HG03469 (cell line): ENCODE measurements at regions not wholly inside any gene's neighbourhood (a gene's known extent, or its start where the extent isn't known, plus 50 kb on each side); places are given as distances from the start of the nearest gene placed in this dataset.

Experiments
- ATAC-seq: cut with Tn5 transposase; IDR thresholded peaks from one replicate; pipeline ENCODE4 v1.9.1; 2021; ENCODE audit warnings: mild to moderate bottlenecking, moderate library complexity, moderate number of reproducible peaks; ENCODE audit not compliant: unreplicated experiment

DNA sequence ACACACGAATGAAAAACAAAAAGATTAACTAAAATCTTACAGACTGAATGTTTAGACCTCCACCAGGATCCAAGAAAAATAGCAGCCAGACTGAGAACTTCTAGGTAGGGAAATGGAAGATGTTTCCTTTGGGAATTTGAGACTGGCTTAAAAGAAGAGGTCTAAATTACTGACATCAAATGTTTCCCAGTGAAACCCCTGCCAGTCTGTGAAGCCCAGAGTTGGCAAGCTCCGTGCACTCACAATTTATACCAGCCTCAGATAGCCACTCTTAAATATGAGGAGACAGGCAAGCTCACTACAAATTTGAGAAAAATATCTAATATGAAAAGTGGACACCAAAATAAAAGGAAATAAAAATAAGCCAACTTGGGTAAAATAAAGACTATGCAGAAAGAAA is 700.5 kb upstream of the ZNF385D start:
- ATAC-seq = no peak

DNA sequence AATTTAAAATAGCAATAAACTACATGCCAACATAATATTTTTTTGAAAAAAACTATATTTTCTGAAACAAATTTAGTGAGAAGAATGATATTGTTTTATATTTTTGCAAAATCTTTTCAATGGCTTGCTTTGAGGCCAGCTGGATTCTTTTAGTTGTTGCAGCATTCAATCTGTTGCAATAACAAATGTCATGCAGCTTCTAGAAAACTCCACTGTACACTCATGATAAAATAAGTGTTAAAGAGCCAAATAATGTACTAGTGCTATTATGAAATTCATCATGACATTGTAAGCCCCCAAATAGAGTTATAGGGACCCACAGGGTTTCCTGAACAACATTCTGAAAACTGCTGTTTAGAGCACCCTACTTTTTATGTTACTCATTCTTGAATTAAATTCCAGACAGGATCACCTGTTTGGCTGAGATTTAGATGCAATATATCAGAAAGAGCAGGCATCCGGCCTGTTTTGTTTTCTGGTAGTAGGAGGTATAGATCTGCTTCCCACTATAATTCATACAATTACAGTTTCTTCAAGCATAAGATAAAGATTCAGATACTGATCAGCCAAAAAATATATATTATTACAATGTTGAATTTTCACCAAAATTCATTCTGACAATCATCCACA is 703.0 kb upstream of the ZNF385D start:
- ATAC-seq = no peak

DNA sequence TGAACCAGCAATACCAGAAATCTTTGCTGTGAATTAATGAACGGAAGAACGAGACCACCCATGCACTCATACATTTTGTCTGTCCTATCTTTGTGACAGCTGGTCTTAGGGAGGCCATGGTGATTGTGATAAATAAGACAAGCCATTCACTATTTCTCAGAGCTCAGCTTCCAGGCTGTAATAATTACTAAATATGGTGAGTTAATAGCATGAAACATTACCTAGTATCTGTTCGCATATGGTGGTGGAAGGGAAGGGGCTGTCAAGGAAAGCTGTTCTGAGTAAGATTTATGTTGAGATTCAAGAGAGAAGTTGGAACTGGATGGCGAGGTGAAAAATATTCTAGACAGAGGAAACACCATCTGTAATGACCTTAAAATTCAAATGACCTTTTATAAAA is 719.0 kb upstream of the ZNF385D start:
- ATAC-seq = no peak

DNA sequence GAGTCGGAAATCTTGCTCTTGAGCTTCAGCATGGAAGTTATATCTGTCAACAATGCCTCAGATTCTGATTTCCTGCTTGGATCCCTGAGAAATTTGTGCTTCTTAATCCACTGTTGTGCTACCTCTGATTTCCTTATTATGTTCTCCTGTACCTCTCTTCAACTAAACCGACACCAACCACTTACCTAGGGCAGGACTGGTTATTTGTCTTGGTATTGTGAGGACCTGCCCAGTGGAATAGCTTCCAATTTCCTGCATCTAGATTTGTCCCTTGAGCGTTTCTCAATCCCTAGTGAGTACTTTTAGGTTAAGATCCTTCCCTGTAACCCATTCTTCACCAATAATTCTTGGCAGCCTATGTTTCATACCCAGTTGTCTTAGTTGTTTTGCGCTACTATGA is 720.5 kb upstream of the ZNF385D start:
- ATAC-seq = no peak

DNA sequence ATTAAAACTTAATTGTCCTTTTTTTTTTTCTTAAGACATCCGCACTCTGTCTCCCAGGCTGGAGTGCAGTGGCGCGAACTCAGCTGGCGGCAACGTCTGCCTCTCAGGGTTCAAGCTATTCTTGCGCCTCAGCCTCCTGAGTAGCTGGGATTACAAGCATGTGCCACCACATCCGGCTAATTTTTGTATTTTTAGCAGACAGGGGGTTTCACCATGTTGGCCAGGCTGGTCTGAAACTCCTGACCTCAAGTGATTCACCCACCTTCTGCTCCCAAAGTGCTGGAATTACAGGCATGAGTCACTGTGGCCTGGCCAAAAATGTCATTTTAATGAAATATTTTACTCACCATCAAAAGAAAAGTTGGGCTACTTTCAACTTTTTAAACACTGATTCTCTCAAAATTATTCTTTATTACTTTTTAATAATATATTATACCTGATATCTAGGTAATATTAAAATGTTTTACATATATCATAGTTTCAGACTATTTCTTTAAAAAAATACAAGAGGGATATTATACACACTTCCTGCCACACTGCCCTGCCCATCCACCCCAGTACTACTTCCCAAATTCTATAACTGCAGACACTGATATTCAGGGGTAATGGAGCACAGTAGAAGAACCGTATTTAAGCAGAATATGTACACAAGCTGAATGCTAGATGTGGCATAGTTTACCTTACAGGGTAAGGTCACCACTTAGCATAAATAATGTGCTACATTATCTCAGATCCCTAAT is 723.9 kb upstream of the ZNF385D start:
- no peak for ATAC-seq

DNA sequence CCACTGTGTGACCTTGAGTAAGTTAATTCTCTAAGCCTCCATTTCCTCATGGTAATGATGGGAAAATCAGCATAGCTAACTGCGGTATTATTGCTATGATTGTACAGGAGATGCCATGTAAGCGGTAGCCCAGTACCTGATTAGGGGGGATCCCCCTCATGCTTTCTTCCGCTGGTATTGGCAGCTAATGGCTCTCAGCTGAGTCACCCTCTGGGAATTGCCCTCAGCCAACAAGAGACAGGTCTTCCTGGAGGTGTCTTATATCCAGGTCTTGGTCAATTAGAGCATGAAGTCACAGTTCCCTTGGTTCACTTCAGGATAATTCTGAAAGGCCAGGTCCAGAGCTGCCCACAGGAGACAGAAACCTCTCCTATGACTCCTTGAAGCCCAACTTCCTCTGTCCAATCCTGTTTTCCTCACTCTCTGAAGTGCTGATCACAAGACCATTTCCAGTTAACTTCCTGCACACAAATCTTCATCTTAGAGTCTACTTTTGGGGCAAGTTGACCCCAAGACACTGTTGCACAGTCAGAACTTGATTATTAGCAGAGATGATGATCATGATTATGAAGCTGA is 724.7 kb upstream of the ZNF385D start:
- no peak for ATAC-seq

DNA sequence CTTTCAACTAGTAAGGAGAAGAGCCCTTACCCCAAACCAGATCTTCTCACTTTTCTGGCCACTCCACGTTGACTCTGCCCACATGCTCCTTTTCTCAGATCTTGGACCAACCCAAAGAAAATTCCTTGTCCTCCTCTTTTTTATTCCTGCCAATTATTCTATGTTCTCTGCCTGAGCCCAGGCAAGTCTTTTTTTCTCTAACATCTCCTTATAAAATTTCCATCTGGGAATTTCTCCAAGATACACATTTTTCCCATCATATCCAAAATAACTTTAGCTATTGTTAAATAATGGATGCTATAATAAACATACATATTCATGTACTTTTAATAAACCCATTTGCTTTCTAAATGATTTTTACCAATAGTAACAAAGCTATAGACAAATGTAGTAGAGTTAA is 726.0 kb upstream of the ZNF385D start:
- no peak for ATAC-seq

DNA sequence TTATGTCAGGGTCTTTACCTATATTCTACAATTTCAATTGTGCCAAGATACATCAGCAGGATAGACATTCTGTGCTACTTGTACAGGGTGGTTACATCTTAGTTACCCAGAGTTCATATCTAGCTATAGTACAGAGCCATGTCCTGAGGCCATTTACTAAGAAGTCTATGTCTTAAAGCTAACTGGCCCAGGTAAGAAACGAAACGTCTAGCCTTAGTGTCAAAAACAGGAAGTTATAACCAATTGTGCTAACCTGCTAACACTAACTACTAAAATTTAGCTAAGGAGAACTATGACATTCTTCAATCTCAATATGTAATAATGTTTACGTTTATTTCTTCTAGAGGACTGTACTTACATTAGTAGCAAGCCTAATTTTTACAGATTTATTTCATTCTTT is 717.2 kb upstream of the UBE2E2 start:
- no peak for ATAC-seq

DNA sequence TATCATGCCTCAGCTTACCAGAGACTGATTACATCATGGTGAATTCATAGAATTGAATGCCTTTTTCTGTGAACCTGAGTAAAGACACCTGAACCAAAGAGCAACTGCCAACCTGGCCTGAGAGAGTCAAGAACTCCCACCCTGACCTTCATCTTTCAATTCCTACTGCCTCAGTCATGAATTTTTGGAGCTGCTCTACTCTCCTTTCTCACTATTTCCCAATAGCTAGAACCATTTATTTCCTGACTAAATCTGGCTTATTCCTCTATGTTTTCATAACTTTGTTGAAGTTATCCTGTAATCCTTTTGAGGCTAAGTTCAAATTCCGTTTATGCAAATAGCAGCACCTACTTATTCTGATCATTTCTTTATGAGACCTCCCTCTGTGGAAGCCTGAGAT is 712.4 kb upstream of the UBE2E2 start:
- no peak for ATAC-seq

DNA sequence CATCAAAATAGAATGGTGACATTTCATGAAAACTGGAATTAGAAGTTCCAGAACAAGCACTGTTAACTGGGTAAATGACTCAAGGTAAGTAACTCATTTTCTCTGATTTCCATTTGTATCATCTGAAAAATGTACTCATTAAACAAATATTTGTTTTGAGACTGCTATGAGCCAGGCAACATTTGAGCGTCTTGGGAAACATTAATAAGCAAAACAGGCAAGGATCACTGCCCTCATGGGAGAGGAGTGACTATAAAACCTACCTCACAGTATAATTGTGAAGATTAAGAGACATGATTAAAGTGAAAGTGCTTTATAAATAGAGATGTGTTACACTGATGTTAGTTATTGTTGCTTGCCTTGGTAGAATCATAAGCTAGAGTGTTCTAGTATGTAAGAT is 711.8 kb upstream of the UBE2E2 start:
- no peak for ATAC-seq

DNA sequence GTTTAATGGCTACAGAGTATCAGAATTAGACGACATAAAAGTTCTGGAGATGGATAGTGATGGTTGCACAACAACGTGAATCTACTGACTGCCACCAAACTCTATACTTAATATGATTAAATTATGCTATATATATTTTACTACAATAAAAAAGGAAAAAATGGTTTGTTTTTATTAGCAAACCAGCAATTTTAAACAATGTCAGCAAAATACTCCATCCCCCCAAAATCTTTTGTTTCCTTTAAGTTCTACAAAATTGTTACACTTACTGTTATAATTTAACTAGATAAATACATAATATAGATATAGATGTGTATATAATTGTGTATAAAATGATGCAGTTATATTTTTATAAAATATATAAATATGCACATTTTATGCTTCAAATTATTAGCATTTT is 710.8 kb upstream of the UBE2E2 start:
- ATAC-seq = no peak

DNA sequence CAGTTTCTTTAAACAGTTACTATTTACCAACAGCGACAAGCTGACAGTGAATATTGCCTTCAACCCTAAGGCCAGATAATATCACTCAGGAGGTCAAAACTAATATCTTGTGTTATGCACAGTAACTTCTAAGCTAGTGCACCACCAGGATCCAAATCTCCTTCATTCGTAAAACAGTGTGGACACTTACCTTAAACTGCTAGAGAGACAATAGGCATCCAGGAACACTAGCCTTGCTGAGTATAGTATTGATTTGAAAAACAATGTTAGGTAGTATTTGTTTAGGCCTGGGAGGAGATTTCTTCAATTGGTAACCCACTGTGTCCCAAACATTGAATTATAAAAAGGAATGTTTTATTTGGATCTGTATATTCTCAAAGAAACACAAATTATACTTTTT is 707.9 kb upstream of the UBE2E2 start:
- ATAC-seq = no peak

DNA sequence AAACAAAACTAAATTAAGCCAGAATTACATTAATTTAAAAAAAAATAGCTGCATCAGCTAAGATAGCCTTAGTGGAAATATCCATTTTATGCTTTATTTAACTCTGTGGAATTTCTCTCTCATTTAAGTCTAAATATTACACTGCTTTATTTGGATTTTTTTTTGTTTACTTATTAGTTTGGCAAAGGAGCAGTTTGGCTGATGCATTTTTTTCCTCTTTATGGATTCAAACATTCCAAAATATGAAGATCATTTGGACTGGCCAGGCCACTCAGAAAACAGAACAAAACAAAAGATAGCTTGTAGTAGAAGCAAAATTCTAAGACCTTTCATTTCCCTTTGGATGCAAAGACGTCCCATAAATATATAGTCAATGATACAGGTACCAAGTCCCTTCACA is 707.3 kb upstream of the UBE2E2 start:
- no peak for ATAC-seq

DNA sequence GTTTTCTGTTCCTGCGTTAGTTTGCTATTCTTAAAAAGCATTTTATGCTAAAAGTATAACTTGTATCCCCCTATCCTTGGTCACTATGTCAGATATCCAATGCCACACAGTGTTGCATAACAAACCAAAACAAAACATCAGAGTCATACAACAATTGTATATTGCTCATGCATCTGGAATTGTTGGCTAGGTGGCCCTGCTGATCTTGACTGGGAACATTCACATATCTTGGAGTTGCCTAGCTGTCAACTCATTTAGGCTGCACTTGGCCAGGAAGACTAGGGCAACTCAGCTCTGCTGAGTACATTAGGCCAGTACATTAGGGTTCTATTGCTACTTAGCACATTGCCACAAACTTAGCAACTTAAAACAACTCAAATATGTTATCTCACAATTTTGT is 706.5 kb upstream of the UBE2E2 start:
- ATAC-seq = no peak

DNA sequence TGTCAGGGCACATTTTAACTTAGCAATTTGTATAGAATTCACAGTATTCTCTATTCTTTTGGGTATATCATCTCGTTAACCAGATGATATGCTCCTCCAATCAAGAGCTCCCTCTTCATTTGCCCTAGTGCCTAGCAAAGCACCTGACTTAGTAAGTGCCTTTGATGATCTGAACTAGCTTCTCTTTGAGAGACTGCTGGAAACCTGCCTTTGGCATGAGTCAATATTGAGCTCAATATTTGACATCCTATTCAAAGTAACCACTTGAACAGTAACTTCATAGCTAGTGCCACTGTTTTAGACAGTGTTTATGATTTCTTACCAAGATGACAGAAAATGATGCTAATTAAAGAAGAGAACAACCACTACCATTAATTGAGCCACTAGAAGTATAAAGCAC is 696.3 kb upstream of the UBE2E2 start:
- ATAC-seq = no peak

DNA sequence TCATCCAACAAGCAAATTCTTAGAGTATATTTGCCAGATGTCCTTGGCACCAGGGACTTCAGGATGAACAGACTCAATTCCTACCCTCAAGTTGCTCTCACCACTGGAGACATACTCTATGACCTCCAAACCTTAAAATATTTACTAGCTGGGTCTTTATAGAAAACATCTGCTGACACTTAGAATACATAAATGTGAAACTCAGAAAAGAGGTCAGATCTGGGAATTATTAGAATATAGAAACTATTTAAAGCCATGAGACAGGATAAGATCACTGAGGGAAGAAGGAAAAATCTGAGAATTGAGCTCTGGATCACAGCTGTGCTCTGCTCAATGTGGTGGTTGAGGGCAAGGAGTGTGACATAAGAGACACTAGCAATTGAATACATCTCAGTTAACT is 695.4 kb upstream of the UBE2E2 start:
- ATAC-seq = no peak

DNA sequence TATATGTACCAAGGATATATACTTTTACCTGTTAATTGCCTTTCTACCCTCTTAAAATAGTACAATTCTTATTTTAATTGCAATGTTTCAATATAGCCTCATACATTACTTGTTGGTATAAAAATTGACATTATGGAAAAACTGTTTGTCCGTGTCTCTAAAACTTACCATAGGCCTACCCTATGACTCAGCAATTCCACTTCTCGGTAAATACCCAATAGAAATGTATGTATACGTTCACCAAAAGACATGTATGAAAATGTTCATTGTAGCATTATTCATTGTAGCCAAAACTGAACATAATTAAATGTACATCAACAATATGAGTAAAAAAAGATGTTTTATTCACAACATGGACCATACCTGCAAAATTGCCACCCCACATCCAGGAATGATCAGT is 679.2 kb upstream of the UBE2E2 start:
- no peak for ATAC-seq

DNA sequence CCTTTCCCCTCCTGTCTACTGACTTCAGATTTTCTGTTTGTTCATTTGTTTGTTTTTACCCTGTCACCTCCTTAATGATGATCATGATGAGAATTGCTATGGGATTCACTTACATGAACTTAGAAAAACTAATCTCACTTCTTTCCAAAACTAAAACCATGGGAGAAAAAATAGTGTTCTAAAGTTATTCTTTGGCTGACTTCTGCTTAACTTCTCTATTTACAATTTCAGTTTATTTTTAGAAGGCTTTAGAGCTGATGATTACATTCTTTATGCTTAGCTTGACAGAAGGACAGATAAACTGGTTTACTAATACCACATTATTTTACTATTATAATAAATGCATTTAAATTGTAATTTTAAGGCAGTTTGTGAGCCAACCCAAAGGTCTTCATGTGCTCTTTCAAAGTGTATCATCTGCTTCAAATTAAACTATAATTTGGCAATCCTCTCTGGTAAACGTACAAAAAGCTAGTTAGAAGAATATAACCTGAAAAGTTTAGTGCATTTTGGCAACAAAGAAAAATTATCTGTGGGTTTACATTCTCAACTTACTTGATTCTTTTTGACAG is 676.8 kb upstream of the UBE2E2 start:
- ATAC-seq = no peak

DNA sequence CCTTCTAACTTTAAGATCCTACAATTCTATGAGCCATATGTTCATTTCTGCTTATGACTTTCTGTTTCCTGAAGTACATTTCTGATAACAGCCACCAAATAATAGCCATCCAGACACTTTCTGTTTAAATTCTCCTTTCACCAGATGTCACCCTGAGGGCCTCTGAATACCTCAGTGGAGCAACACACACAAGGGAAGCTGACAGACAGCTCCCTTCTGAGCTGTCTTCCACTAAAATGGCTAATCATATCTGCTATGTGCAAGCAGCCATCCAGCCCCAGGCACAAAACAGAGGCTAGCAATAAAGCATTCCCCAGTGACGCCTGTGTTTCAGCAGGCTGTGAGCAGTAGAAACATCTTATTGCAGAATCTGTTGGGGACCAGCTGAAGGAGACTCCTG is 666.6 kb upstream of the UBE2E2 start:
- ATAC-seq = no peak

DNA sequence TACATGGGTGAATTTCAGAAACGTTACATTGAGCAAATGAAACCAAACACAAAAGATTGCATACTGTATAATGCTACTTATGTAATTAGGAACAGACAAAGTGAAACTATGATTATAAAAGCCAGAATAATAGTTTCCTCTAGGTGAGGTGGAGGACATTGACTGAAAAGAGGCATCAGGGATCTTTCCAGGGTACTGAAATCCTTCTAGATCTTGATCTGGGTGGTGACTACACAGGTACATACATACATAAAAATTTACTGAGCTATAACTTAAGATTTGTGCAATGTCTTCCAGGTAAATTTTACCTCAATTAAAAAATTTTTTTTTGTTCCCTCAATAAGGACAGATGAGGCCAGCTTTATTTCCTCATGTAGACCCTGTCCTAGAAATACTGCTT is 665.6 kb upstream of the UBE2E2 start:
- no peak for ATAC-seq

DNA sequence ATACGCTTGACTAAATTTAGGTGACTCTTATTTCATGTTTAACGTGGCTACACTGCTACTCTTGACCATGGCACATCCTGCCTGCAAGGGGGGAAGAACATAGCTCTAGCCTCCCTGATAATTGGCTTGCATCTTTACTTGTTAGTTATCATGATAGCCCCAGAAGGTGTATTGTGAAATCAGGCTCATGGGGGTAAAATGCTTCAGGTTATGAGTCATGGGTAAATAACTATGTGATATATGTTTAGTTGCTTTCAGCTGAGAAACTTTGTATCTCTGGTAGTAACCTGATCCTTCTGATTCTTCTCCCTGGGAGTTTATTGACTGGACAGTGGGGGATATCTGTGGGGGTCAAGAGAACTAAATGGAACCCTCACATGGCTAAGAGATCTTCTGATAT is 660.8 kb upstream of the UBE2E2 start:
- ATAC-seq = no peak

DNA sequence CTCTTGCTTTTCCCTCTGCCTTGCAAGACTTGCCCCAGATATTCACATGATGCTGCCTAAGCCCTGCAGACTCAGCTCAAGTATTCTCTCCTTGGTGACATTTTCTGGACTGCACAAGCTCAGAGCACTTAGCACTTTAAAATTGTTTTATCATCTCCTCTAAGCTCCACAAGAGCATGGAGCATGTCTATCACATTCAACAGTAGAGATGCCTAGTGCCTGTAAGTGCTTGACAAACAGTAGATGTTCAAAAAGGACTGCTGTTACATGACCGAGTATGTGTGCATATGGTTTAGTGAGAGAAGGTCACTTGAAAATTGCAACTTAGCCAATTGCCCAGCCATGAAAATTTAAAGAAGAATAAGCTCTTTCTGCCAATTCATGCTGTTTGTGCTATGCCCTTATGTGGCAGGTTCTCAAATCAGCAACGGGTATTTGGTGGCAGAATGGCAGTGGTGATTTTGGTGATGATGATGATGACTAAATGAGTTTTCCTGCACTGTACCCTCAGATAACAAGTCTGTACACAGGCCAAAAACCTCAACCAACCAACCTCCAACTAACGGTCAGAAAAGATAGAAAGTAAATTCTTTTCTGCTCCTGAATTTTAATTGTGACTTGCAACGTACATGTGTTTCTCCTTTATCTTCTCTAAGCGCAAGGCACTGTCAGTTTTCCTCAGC is 647.2 kb upstream of the UBE2E2 start:
- no peak for ATAC-seq
